HCT116 (cell line): ENCODE measurements at regions not wholly inside any gene's neighbourhood (a gene's known extent, or its start where the extent isn't known, plus 50 kb on each side); places are given as distances from the start of the nearest gene placed in this dataset.
"Not testable (repeated sequence)": the region's sequence is repeated elsewhere in the genome, so short reads cannot be mapped to it uniquely, and the experiment has no call there.

Experiments
- ATAC-seq: fragments of 200-7000 bp; cut with Tn5 transposase; 2 replicates; pipeline ENCODE4 v1.9.1; 2020; ENCODE audit warnings: mild to moderate bottlenecking, moderate library complexity
- BruUV-seq: library from RNA; stranded (reverse); fragments of 400-500 nt; replicated peaks from 2 replicates; lab custom pipeline; 2021; lab: Mats Ljungman, UMichigan
- CTCF ChIA-PET: fragments of 300-600 bp; sonication (Branson Sonifier 250); formaldehyde crosslinking; loops from one replicate; lab custom pipeline; 2021; ENCODE audit warnings: antibody characterized with exemption; lab: Charles Lee
- POLR2A ChIA-PET: fragments of 300-600, 350-600 bp; sonication (Branson Sonifier 250); formaldehyde crosslinking; loops from one replicate; lab custom pipeline; 2021; ENCODE audit warnings: antibody characterized with exemption; lab: Charles Lee
- RAD21 ChIA-PET, 2 experiments: fragments of 300-600 bp; sonication (Branson Sonifier 250); formaldehyde crosslinking; loops; one replicate each; lab custom pipeline; 2023; ENCODE audit warnings: low total read pairs in 2 of 2; ENCODE audit not compliant: uncharacterized antibody in 2 of 2, unreplicated experiment in 2 of 2, low non-redundant PET in 1 of 2; lab: Charles Lee
- DNase-seq: peaks from one replicate; pipeline ENCODE4 v3.0.0-alpha.2; 2010; ENCODE audit warnings: low read depth, low spot score
- H2AFZ ChIP-seq: fragments of 200-600 bp; shearing (Covaris generic), sonication (generic); 2 replicates; pipeline ENCODE4 v1.6.1; 2017; ENCODE audit warnings: low read depth, mixed run types, mixed read lengths, antibody characterized with exemption, low read length; ENCODE audit not compliant: poor library complexity, severe bottlenecking
- H3K27ac ChIP-seq: 2 replicates; pipeline ENCODE4 v1.5.1; 2012; ENCODE audit warnings: low read depth, low read length
- H3K27me3 ChIP-seq: fragments of 200-600 bp; sonication (generic); 2 replicates; pipeline ENCODE4 v1.6.1; 2016; ENCODE audit warnings: mixed run types, low read length, mixed read lengths; ENCODE audit not compliant: insufficient read depth
- H3K36me3 ChIP-seq, 2 experiments: fragments of 200-500 bp in 1 of 2; fragments of 200-600 bp in 1 of 2; sonication (Bioruptor generic) in 1 of 2; sonication (generic) in 1 of 2; 2 replicates each; pipeline versions ENCODE4 v1.5.1 to v1.6.1; 2014 to 2016; ENCODE audit warnings: low read length in 2 of 2, inconsistent platforms in 1 of 2, mixed read lengths in 1 of 2, mixed run types in 1 of 2; ENCODE audit not compliant: insufficient read depth in 2 of 2, control insufficient read depth in 1 of 2
- H3K4me1 ChIP-seq, 2 experiments: fragments of 200-600 bp in 1 of 2; sonication (generic) in 1 of 2; 2 replicates each; pipeline versions ENCODE4 v1.5.1 to v1.6.1; 2012 to 2017; ENCODE audit warnings: low read length in 2 of 2, inconsistent platforms in 1 of 2, mild to moderate bottlenecking in 1 of 2, mixed read lengths in 1 of 2, mixed run types in 1 of 2, moderate library complexity in 1 of 2; ENCODE audit not compliant: insufficient read depth in 2 of 2, control insufficient read depth in 1 of 2
- H3K4me2 ChIP-seq: fragments of 200-600 bp; sonication (generic); 2 replicates; pipeline ENCODE4 v1.6.1; 2017; ENCODE audit warnings: mixed run types, low read length, mixed read lengths
- H3K4me3 ChIP-seq, 2 experiments: fragments of 200-600 bp in 1 of 2; sonication (generic) in 1 of 2; replicated peaks in 1 of 2; 2 replicates each; pipeline ENCODE4 v1.5.1; 2011 to 2016; ENCODE audit warnings: low read length in 2 of 2, control low read depth in 1 of 2, low read depth in 1 of 2, mild to moderate bottlenecking in 1 of 2, mixed read lengths in 1 of 2, mixed run types in 1 of 2
- H3K79me2 ChIP-seq: fragments of 200-600 bp; sonication (generic); 2 replicates; pipeline ENCODE4 v1.6.1; 2017; ENCODE audit warnings: mild to moderate bottlenecking, mixed run types, low read length, moderate library complexity, mixed read lengths; ENCODE audit not compliant: insufficient read depth
- H3K9ac ChIP-seq: fragments of 200-600 bp; sonication (generic); 2 replicates; pipeline ENCODE4 v1.6.1; 2016; ENCODE audit warnings: low read length, mixed read lengths
- H3K9me2 ChIP-seq: fragments of 200-600 bp; sonication (generic), shearing (Covaris generic); 2 replicates; pipeline ENCODE4 v1.6.1; 2017; ENCODE audit warnings: mixed run types, mild to moderate bottlenecking, moderate library complexity; ENCODE audit not compliant: insufficient read depth
- H3K9me3 ChIP-seq, 2 experiments: fragments of 200-500 bp in 1 of 2; fragments of 200-600 bp in 1 of 2; sonication (Bioruptor generic) in 1 of 2; sonication (generic) in 1 of 2; 2 replicates each; pipeline ENCODE4 v1.6.1; 2014 to 2017; ENCODE audit warnings: low read length in 2 of 2, mixed read lengths in 2 of 2, inconsistent platforms in 1 of 2, low read depth in 1 of 2, mild to moderate bottlenecking in 1 of 2, mixed run types in 1 of 2, moderate library complexity in 1 of 2; ENCODE audit not compliant: control insufficient read depth in 1 of 2, insufficient read depth in 1 of 2
- H4K20me1 ChIP-seq: fragments of 200-600 bp; sonication (generic), shearing (Covaris generic); 2 replicates; pipeline ENCODE4 v1.6.1; 2017; ENCODE audit warnings: mixed run types, mild to moderate bottlenecking, moderate library complexity; ENCODE audit not compliant: insufficient read depth
- intact Hi-C: fragments of 100-400 bp; cut with micrococcal nuclease; formaldehyde crosslinking; loops from 2 replicates; pipeline ENCODE4 v1.10.0; 2022

- BruUV-seq, H3K27me3 ChIP-seq, H3K36me3 ChIP-seq, ATAC-seq, CTCF ChIA-PET, intact Hi-C loops, H3K9ac ChIP-seq, H3K9me3 ChIP-seq, RAD21 ChIA-PET, H3K4me3 ChIP-seq, H2AFZ ChIP-seq, H3K4me2 ChIP-seq, DNase-seq, H3K27ac ChIP-seq, POLR2A ChIA-PET, H3K79me2 ChIP-seq, H3K4me1 ChIP-seq, H4K20me1 ChIP-seq, H3K9me2 ChIP-seq: not testable (repeated sequence)
Observed at GRCh38 chr5:176030361-176031117, 62.4 kb upstream of the THOC3 start.

DNA sequence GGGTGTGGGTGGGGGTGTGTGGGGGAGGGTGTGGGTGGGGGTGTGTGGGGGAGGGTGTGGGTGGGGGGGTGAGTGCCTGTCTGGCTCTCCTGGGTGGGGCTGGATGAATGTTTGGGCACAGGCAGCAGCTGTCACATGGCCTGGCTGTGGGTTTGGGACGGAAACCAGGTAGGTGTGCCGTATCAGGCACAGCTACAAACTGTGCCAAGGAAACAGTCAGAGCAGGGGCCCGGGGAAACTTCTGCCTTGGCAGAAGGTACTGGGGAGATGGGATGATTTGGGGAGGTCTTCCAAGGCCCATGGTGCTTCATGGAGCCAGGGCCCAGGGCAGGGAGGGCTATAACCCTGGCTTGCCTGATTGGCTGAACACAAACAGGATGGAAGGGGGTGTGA, 63.0 kb upstream of the THOC3 start:
- ATAC-seq, H3K27ac ChIP-seq, H3K9ac ChIP-seq, RAD21 ChIA-PET, H3K9me3 ChIP-seq, H3K36me3 ChIP-seq, intact Hi-C loops, DNase-seq, H3K4me2 ChIP-seq, H2AFZ ChIP-seq, H3K27me3 ChIP-seq, H3K9me2 ChIP-seq, H4K20me1 ChIP-seq, H3K4me3 ChIP-seq, CTCF ChIA-PET, BruUV-seq, POLR2A ChIA-PET, H3K4me1 ChIP-seq, H3K79me2 ChIP-seq: not testable (repeated sequence)

DNA sequence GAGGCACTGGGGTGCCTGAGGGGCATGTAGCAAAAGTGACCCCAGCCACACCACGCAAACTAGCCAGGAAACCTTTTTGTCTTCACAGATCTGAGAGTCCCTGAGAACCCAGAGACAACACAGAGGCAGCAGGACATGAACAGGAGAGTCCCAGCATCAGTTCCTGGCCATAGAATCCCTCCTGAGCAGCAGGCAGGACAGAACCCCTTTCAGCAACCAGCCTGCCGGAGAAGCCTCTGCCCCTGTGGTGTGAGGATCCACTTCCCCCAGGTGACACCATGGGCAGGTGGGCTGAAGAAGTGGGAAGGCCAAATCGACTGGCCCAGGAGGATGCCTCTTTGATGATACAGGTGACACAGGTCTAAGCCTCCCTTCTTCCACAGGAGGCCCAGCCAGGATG, 65.1 kb upstream of the THOC3 start:
- H3K9me2 ChIP-seq, H3K9ac ChIP-seq, H3K9me3 ChIP-seq, H3K27ac ChIP-seq, ATAC-seq, H4K20me1 ChIP-seq, H3K79me2 ChIP-seq, intact Hi-C loops, H3K4me1 ChIP-seq, H3K4me3 ChIP-seq, H3K36me3 ChIP-seq, H3K27me3 ChIP-seq, POLR2A ChIA-PET, DNase-seq, RAD21 ChIA-PET, H2AFZ ChIP-seq, CTCF ChIA-PET, BruUV-seq, H3K4me2 ChIP-seq: not testable (repeated sequence)

DNA sequence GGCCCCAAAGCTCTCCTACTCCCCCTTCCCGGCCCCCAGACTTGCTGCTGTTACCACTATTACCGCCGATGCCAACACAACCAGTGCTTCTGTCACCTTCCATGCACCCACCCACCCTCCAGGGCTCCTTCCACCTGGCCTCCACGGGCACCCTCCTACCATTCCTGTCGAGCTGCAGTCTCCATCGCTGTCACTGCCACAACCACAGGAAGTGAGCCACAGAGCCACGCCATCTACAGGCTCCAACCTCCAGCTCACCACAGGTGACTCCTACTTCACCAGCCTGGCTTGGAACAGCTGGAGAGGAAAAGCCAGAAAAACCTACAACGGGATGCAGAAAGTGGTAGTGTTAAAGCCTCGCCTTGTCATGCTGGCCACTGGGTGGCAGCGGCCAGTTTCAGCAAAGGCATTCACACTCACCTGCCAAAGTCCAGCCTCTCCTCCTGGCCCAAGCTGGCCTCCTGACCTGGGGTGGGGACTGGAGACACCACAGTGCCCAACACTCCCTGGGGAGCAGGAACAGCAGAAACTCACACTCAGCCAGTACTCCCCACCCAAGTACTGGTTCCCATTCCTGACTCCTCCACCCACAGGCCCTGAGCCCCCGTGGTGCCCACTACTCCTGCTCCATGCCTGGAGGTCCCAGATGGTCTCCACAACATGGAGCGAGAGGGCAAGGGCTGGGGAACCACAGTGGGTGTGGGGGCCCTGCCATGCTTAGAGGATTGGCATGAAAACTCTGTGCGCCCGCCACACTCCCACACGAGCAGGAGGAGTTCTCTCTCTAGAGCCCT, 66.5 kb upstream of the THOC3 start:
- ATAC-seq, result peak; percentile 73
- H3K79me2 ChIP-seq, DNase-seq, H3K27me3 ChIP-seq, H4K20me1 ChIP-seq, H3K9ac ChIP-seq, POLR2A ChIA-PET, intact Hi-C loops, H3K36me3 ChIP-seq, BruUV-seq, H3K4me1 ChIP-seq, H2AFZ ChIP-seq, H3K4me2 ChIP-seq, CTCF ChIA-PET, H3K9me3 ChIP-seq, H3K9me2 ChIP-seq, H3K4me3 ChIP-seq, RAD21 ChIA-PET, H3K27ac ChIP-seq: not testable (repeated sequence)
